ENCODE measurements at regions not wholly inside any gene's neighbourhood (a gene's known extent, or its start where the extent isn't known, plus 50 kb on each side); places are given as distances from the start of the nearest gene placed in this dataset.

- no peak for DNase-seq
Observed at GRCh38 chr6:105990151-105990550, 96.0 kb upstream of the PRDM1 start.

- DNase-seq: no peak
Observed at GRCh38 chr6:105988812-105989577, 97.1 kb upstream of the PRDM1 start.

DNA sequence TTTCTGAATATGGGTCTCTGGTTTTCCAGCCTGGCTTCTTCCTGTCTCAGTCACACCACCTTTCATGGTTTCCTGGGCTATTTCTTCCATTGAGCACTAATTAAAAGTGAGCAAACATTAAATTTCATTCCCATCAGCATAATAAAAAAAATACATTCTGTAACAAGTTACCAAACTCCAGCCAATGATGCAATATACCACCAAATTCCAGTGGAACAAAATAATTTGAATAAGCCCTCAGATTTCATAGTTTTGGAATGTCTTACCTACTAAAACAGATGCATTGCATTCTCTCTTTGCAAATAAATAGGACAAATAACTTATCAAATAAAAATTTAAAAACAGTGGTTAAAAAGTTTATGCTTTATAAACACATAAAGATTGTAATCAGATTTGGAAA is 97.8 kb upstream of the PRDM1 start:
- no peak for DNase-seq

DNA sequence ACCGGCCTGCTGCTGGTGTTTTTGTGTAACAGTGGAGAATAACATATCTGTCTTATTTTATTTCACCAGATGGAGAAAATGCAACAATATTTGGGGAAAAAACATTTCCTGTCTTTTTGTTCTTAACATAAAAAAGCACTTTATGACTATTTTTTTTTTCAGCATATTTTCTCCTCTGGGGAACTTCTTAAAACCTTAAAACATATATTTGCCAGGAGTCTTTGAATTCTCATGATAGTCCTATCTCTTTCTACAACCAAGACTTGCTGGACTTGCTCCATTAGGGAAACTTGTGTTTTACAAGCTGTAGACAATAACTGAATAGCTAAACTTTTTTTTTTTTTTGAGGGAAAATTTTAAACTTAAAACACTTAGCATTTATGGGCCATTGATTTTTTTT is 98.6 kb upstream of the PRDM1 start:
- DNase-seq: no peak

DNA sequence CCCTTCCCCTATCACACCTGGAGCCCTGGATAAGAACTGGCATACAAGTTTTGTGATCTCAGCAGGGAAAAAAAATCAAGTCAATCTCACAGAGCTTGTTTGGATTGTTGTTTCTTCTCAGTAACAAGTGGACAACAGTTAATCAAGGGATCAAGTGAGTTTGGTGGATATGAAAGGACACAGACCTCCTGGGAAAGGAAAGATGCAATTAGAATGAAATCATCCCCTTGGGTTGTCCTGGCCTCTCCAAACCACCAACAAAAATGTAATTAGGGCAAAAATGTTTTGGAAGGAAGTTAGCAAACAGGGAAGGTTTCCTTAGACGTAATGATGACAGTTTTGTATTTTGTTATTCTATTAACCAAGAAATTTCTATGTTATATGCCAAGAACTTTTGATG is 99.1 kb upstream of the PRDM1 start:
- no peak for DNase-seq

DNA sequence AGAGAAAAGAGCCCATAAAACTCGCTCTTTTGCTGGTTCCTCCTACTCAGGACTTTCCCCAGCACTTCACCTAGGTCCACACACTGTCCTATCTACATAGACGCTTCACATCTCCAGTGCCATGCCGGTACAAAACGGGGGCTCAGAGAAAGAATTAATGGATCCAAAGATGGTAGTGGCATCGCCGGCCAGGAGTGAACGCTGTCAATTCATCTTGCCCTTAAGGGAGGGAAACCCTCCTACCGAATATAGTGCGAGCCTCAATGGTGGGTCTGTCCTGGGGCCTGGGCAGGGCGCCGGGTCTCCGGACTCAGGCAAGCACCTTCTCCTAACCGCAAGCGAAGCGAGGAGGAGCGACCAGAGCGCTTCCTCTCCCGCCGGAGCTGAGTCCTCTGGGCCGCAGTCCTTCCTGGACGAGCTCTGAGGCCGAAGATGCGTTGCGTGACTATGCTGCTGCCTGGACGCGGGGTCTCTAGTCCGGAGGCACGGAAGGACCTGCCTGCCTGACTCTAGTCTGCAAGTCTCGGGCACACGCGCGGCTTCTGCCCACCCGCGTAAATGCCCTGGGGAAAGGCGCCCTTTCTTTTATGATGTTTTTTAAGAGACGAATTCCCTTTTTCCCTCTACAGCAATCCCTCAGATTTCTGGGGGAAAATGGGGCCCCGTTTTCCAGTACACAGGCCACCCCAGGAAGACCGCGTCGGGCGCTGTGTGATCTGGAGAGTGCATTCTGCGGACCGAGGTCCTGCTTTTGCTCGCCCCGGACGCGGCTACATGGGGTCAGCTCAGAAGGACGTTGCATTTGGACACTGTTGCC is 100.1 kb upstream of the PRDM1 start:
- no peak for DNase-seq

DNA sequence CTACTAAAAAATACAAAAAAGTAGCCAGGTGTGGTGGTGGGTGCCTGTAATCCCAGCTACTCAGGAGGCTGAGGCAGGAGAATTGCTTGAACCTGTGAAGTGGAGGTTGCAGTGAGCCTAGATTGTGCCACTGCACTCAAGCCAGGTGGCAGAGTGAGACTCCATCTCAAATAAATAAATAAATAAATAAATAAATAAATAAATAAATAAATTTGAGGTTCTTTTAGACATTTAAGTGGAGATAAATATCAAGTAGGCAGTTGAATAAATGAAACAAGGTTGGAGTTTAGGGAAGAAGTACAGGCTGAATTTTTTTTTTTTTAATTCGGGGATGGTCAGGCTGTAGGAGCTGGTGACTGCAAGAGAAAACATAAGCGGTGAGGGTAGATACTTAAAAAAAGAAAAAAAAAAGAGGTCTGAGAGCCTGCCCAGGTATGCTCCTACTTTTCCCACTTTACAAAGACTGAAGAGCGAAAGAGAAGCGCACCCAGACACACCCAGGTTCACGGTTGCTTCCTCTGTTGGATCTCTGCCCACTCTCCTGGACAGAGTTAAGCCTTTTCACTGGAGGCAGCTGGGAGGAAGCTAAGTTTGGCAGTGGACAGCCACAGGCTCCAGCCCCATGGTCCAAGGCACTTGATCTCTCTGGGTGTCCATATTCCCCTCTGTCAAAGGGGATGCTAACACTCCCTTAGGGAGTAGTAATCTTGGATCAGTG is 100.9 kb upstream of the PRDM1 start:
- DNase-seq: no peak

GRCh38 chr6:105983763-105984162 is 102.4 kb upstream of the PRDM1 start:
- DNase-seq: no peak

DNA sequence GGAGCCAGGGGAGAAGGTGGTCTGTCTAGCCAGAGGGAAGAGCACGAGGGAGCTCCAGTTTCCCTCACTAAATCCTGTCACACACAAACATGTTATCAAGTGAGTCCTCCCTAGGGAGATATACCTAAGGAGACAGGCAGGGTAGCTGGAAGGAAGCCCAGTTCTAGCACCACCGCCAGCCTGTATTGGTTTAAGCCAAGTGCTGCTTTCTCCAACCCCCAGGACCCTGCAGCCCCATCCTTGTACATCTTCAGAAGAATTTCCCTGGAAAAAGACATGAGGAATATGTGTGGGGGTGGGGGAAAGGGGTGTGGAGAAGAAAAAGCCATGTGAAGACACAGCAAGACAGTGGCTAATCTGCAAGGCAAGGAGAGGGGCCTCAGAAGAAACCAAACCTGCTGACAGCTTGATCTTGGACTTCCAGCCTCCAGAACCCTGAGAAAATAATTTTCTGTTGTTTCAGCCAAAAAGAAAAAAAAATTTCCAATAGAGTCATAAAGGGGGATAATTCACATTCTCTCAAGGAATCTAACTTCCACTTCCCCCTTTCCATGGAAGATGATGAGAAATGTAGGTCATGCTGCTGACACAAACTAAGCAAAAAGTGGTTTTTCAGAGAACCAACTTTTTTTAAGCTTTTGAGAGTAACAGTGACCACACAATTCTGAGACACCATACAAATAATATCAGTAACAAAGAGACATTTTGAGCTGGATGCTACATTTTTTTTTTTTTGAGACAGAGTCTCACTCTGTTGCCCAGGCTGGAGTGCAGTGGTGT is 103.2 kb upstream of the PRDM1 start:
- no peak for DNase-seq

- DNase-seq: no peak
Observed at GRCh38 chr6:105981888-105982358, 104.2 kb upstream of the PRDM1 start.

DNA sequence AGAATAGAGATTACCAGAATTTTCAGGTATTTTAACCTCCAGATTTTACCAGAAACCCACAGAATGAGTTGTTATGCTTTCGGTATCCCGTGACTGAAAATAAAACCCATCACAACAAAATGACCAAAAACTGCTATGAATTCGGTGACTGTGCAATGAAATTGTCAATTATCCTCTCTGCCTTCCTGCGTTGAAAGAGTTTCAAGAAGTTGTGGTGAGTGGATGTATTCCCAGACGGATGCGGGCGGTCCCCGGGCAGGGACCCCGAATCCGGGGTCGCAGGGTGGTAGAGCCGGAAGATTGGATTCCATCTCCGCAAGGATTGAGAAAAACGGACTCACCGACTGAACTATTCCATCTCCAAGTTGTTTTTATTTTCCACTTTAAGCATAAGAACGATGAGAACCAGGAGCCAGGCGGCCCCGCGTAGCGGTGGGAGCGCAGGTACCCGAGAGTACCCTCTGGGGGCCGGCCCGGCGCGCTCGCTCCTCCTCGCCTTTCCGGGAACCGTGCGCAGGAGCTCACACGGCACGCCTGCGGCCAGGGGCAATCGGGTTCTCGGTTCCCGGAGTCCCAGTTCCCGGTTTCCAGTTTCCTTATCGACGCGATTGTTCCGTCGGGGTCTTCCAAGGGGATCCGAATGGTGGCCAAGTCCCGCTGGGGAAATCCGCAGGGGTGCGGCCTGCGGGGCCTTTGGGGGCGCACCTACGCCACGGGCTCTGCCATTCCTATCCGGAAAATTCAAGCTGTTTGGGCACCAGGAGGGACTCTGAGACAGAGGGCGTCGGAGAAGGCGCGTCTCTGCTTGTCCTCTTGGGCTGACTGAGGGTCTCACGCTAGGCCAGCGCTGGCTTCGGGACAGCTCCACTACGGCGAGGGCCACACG is 104.9 kb upstream of the PRDM1 start:
- no peak for DNase-seq

- no peak for DNase-seq
Observed at GRCh38 chr6:105978974-105979373, 107.2 kb upstream of the PRDM1 start.

- DNase-seq: no peak
Observed at GRCh38 chr6:105977934-105978504, 108.1 kb upstream of the PRDM1 start.

DNA sequence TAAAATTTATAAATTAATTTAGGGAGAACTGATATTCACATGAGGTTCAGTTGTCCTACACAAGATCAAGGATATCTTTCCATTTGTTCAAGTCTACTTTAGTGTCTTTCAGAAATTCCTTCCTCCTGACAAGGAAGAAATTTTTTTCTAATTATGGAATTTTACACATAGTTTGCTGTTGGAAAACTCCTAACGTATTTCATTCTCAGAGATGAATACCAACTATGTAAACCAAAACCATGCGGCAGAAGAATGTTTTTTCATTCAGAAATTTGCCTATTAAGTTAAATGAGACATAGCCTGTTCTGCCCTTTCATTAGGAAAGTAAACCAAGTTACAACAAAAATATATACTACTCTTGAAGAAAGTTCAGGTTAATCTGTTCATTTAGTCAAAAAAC is 111.2 kb upstream of the PRDM1 start:
- DNase-seq: no peak

- no peak for DNase-seq
Observed at GRCh38 chr6:105972440-105972839, 113.7 kb upstream of the PRDM1 start.

- no peak for DNase-seq
Observed at GRCh38 chr6:105968603-105969333, 117.4 kb upstream of the PRDM1 start.

- DNase-seq: no peak
Observed at GRCh38 chr6:105967917-105968602, 118.1 kb upstream of the PRDM1 start.

DNA sequence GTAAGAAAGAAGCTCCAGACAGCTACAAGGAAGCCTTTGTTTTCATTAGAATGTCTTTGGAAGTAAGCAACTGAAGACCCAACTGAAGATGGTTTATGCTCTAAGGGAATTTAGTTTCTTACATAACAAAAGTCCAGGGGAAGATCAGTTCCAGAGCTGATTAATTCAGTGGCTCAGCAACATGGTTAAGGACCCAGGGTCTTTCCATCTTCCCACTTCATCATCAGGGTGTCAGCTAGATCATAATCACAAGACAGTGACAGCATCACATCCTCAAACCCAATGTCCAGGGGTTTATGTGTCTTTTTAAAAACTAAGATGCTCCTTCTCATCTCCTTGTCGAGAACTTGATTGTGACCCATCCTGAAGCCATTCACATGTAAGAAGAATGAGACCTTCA is 119.7 kb upstream of the PRDM1 start:
- DNase-seq: no peak

DNA sequence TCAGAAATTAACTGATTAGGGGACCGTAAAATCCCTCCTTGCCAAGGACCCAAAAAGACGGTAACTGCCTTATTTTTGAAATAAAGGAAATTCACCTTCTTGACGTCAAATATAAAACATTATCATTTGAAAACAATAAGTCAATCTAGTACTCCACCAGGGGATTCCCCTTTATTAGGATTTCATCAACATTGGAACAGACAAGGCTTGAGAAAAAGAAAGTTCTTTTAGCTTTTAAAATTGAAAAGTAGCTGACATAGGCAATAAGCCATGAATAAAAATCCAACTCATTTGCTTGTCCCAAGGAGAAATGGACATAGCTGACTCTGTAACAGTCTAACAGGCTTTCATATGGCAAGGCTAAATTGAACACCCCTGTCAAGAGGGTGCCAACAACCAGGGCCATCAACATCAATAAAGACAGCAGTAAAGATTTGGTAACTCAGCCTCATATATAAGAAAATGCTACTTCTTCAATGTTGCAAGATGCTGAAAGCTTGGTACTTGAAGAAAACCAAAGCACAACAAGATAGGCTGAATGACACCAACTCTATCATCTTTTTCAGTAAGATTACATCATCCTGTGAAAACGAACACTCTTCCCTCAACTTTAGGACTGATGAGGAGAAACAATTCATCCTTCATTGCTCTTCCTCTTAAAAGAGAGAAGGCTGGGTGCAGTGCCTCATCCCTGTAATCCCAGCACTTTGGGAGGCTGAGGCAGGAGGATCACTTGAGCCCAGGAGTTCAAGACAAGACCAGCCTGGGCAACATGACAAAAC is 121.0 kb upstream of the PRDM1 start:
- no peak for DNase-seq
